Heart left ventricle (tissue), 13 donors: ENCODE measurements at regions not wholly inside any gene's neighbourhood (a gene's known extent, or its start where the extent isn't known, plus 50 kb on each side); places are given as distances from the start of the nearest gene placed in this dataset.

Experiments
- CTCF ChIP-seq, 12 donors: fragments of 200-600 bp; sonication (generic) in 4 of 12; IDR thresholded peaks; one replicate each; pipeline versions ENCODE4 v1.5.0 to v1.8.0; 2018 to 2022; ENCODE audit warnings: antibody characterized with exemption in 12 of 12, mild to moderate bottlenecking in 5 of 12
- POLR2A ChIP-seq, 2 donors: fragments of 450-650 bp; IDR thresholded peaks; one replicate each; pipeline ENCODE4 v1.6.1; 2017; ENCODE audit warnings: antibody characterized with exemption in 2 of 2, mild to moderate bottlenecking in 2 of 2, moderate library complexity in 2 of 2
- donor health status: ischemic (EF 13 %, LVEDD 7.1; RV severe dilation, severe dysfunction).
- donor health status: DM: no; HTN: yes; CAD: no.
- donor health status: DM: no; HTN: no; CAD: no.
- donor health status: ischemic (EF 25% LVEDD 6.9; RV normal size, moderate dysfunction).
- donor health status: ischemic (EF 25% LVEDD 5.7; RV mildly dilated, moderate dysfunction).
- donor health status: ischemic (EF 35%, LVEDD 5.7; RV mildly dilated, moderate dysfunction).
- donor health status: nonischemic (EF 11% LVEDD 7.7; RV severe dilation, severe dysfunction).
- donor health status: DM: yes; HTN: yes; CAD: no.
- donor health status: PGD.
- donor health status: ischemic (EF 29% LVEDD 5.4; RV normal size, mild dysfunction).
- donor health status: nonischemic (EF 23%, LVEDD 6.1; RV moderate dilation, normal function).

DNA sequence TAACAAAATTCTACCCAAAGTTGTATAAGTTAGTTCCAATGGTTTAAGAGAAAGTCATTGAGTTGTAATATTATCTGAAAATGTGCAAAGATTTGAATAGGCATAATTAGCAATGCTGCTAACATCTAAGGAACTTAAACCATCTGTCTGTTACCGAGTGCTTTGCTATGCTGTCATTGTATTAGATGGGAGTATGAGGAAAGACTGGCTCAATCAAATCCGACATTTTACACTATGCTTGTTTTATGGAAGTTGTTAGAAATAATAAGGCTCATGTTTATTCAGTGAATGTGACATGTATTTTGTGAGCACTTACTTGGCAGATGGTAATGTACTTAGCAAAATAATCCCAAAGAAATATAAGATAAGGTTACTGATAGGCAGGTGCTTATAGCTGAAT is 1715.1 kb downstream of the PCDH7 start:
- TF ChIP-seq CTCF (IDR thresholded peaks at IDR 0.05), result no peak
- no peak for TF ChIP-seq POLR2A (IDR thresholded peaks at IDR 0.05)
